Neutrophil (primary cell): ENCODE measurements at regions not wholly inside any gene's neighbourhood (a gene's known extent, or its start where the extent isn't known, plus 50 kb on each side); places are given as distances from the start of the nearest gene placed in this dataset.

Source experiments
- H3K27ac ChIP-seq: fragments of 200-600 bp; sonication (generic); 2 replicates; pipeline ENCODE4 v1.5.1; 2016; ENCODE audit warnings: mild to moderate bottlenecking, moderate library complexity
- H3K27me3 ChIP-seq: fragments of 200-600 bp; sonication (generic); 2 replicates; pipeline ENCODE4 v1.6.0; 2016; ENCODE audit warnings: mild to moderate bottlenecking
- H3K36me3 ChIP-seq: fragments of 200-600 bp; sonication (generic); 2 replicates; pipeline ENCODE4 v1.5.1; 2017
- H3K4me1 ChIP-seq, 2 experiments: fragments of 200-600 bp in 1 of 2; sonication (generic) in 1 of 2; 1 replicate in 1 of 2; 2 replicates in 1 of 2; pipeline versions ENCODE4 v1.5.1 to v1.6.1; 2013 to 2016; ENCODE audit warnings: low read depth in 1 of 2, low read length in 1 of 2, mild to moderate bottlenecking in 1 of 2, moderate library complexity in 1 of 2; ENCODE audit not compliant: control insufficient read depth in 1 of 2, insufficient read depth in 1 of 2
- H3K4me3 ChIP-seq, 2 experiments: fragments of 200-600 bp in 1 of 2; sonication (generic) in 1 of 2; 1 replicate in 1 of 2; 2 replicates in 1 of 2; pipeline ENCODE4 v1.5.1; 2013 to 2016; ENCODE audit warnings: low read depth in 1 of 2, low read length in 1 of 2, mild to moderate bottlenecking in 1 of 2, moderate library complexity in 1 of 2
- H3K9me3 ChIP-seq: fragments of 200-600 bp; sonication (generic); 2 replicates; pipeline ENCODE4 v1.5.1; 2016
- CTCF ChIP-seq: fragments of 200-600 bp; sonication (generic); IDR thresholded peaks from 2 replicates; pipeline ENCODE4 v1.5.1; 2016; ENCODE audit warnings: antibody characterized with exemption

DNA sequence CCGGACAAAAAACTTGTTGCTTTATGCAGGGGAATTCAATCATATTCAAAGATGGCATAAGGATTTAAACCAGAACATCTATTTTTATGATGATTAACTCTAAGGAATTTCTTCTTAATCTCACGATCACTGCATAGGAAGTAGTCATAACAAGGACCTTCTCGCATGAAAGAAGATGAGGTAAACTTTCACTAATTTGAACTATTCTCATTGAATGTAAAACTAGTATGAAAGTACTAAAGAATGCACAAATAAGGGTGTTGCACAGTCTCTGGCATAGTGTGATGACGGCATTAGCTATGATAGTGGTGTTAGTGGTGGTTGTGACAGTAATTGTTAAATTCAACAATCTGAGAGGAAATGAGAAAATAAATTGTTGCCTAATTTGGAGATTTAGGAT, 280.0 kb downstream of the SLC6A15 start:
- Histone ChIP-seq H3K9me3 (no peaks in the 10 kb centered on the region), H3K27me3 (no peaks in the 10 kb centered on the region), H3K27ac (no peak overlapping the region), H3K4me3 (no peak overlapping the region), H3K4me1 (no peaks in the 10 kb centered on the region), H3K36me3 (no peaks in the 10 kb centered on the region)
- TF ChIP-seq CTCF, result no peak

GRCh38 chr12:84631020-84631419, 281.6 kb downstream of the SLC6A15 start:
- H3K9me3 ChIP-seq, result no peaks in the 10 kb centered on the region
- no peak overlapping the region for H3K4me3 ChIP-seq
- no peak for TF ChIP-seq CTCF
- H3K4me1 ChIP-seq, result no peaks in the 10 kb centered on the region
- H3K27me3 ChIP-seq, result no peaks in the 10 kb centered on the region
- no peak overlapping the region for H3K27ac ChIP-seq
- H3K36me3 ChIP-seq, result no peaks in the 10 kb centered on the region

GRCh38 chr12:84627593-84627992, 285.0 kb downstream of the SLC6A15 start:
- H3K4me1 ChIP-seq, result no peaks in the 10 kb centered on the region
- TF ChIP-seq CTCF, result no peak
- no peaks in the 10 kb centered on the region for H3K9me3 ChIP-seq
- no peak overlapping the region for H3K27ac ChIP-seq
- no peaks in the 10 kb centered on the region for H3K27me3 ChIP-seq
- no peaks in the 10 kb centered on the region for H3K36me3 ChIP-seq
- no peak overlapping the region for H3K4me3 ChIP-seq

GRCh38 chr12:84624601-84625000, 288.0 kb downstream of the SLC6A15 start:
- TF ChIP-seq CTCF, result no peak

DNA sequence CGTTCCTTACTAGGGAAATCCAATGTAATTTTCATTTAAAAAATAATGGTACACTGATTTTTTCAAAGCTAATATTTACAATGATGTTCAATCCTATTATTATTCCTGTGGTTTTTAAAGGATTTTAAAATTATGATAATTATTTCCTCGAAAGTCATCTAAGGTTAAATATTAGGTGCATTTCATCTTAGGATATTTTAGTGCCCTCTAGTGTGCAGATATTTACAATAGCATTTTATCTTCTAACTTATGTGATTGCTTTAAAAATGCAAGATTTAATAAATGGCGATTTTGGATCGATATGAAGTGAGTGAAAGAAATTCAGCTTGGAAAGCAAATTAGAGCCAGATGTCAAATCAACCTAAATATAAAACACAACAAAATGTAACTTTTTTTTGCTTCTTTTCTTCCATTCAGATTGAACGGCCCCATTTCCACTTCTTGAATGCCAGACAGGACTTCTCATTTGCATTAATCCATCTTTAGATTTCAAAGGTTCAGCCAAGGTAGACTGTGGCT, 293.5 kb downstream of the SLC6A15 start:
- no peaks in the 10 kb centered on the region for H3K4me1 ChIP-seq
- no peaks in the 10 kb centered on the region for H3K9me3 ChIP-seq
- no peak for TF ChIP-seq CTCF
- H3K4me3 ChIP-seq, result no peak overlapping the region
- H3K27ac ChIP-seq, result no peak overlapping the region
- H3K36me3 ChIP-seq, result no peaks in the 10 kb centered on the region
- H3K27me3 ChIP-seq, result no peaks in the 10 kb centered on the region

More at GRCh38 chr12:84624601-84625000, 288.0 kb downstream of the SLC6A15 start:
- Histone ChIP-seq H3K36me3 (no peaks in the 10 kb centered on the region), H3K27ac (no peak overlapping the region), H3K27me3 (no peaks in the 10 kb centered on the region), H3K9me3 (no peaks in the 10 kb centered on the region), H3K4me3 (no peak overlapping the region), H3K4me1 (no peaks in the 10 kb centered on the region)
